Mammary epithelial cell (primary cell): ENCODE measurements at regions not wholly inside any gene's neighbourhood (a gene's known extent, or its start where the extent isn't known, plus 50 kb on each side); places are given as distances from the start of the nearest gene placed in this dataset.

Experiments used
- EZH2 ChIP-seq: IDR thresholded peaks from 2 replicates; pipeline ENCODE4 v1.6.1; 2012; ENCODE audit warnings: low read length, inconsistent platforms, borderline replicate concordance
- TF ChIP-seq, protein P1 (sequence below), 2 donors: IDR thresholded peaks in 1 of 2; conservative IDR thresholded peaks in 1 of 2; 2 replicates each; pipeline ENCODE4 v1.5.1; 2011 to 2012; ENCODE audit warnings: inconsistent platforms in 2 of 2, low read length in 2 of 2, mild to moderate bottlenecking in 2 of 2, control low read depth in 1 of 2, low read depth in 1 of 2; ENCODE audit not compliant: insufficient read depth in 1 of 2; ENCODE audit errors: extremely low read depth in 1 of 2

DNA sequence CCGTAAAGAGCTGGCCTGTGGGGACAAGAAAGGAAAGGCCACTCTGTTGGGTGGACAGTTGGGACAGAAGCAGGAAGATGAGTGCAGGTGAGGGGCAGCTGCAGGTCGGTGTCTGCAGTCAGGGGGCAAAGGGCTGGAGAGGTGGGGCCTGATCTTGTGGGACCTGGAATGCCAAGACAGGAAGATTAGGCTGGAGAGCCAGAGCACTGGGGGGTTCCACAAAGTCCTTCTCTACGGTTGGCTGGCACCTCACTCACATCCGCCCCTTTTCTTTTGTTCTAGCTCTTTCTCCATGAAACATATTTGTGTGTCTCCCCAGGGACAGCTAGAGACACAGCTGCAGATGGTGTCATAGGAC lies 404.1 kb downstream of the PTPRU start:
- TF ChIP-seq, protein P1, sequence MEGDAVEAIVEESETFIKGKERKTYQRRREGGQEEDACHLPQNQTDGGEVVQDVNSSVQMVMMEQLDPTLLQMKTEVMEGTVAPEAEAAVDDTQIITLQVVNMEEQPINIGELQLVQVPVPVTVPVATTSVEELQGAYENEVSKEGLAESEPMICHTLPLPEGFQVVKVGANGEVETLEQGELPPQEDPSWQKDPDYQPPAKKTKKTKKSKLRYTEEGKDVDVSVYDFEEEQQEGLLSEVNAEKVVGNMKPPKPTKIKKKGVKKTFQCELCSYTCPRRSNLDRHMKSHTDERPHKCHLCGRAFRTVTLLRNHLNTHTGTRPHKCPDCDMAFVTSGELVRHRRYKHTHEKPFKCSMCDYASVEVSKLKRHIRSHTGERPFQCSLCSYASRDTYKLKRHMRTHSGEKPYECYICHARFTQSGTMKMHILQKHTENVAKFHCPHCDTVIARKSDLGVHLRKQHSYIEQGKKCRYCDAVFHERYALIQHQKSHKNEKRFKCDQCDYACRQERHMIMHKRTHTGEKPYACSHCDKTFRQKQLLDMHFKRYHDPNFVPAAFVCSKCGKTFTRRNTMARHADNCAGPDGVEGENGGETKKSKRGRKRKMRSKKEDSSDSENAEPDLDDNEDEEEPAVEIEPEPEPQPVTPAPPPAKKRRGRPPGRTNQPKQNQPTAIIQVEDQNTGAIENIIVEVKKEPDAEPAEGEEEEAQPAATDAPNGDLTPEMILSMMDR (conservative IDR thresholded peaks at IDR 0.05 in 1 of 2, IDR thresholded peaks at IDR 0.05 in 1 of 2; ENCODE audit: extremely low read depth in 1 of 2, insufficient read depth in 1 of 2, low read depth in 1 of 2, low read length in 2 of 2) = no peak
- TF ChIP-seq EZH2 = no peak
